Stimulated activated CD4-positive, alpha-beta T cell treated with anti-CD3 and anti-CD28 coated beads, Interleukin-15, amount 100 ng/mL, for 48 hours (primary cell): ENCODE measurements at regions not wholly inside any gene's neighbourhood (a gene's known extent, or its start where the extent isn't known, plus 50 kb on each side); places are given as distances from the start of the nearest gene placed in this dataset.

Experiments used
- DNase-seq, 2 donors: peaks; one replicate each; pipeline ENCODE4 v3.0.0-alpha.2; 2020; ENCODE audit warnings: low read depth in 2 of 2

GRCh38 chr13:104769545-104769944 is 1703.3 kb upstream of the SLC10A2 start:
- DNase-seq = no peak

GRCh38 chr13:104766319-104766718 is 1700.1 kb upstream of the SLC10A2 start:
- DNase-seq = no peak

DNA sequence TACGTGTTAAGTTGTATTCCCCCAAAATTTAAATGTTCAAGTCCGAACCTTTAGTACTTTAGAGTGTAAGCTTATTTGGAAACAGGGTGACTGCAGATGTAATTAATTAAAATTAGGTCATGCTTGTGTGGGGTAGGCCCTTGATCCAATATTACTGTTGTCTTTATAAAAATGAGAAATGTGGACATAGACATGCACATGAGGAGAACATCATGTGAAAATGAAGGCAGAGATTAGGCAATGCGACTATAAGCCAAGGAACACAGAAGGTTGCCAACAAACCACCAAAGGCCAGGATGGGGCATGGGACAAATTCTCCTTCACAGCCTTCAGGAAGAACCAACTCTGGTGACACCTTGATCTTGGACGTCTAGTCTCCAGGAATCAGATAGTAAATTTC is 1698.4 kb upstream of the SLC10A2 start:
- DNase-seq = no peak

DNA sequence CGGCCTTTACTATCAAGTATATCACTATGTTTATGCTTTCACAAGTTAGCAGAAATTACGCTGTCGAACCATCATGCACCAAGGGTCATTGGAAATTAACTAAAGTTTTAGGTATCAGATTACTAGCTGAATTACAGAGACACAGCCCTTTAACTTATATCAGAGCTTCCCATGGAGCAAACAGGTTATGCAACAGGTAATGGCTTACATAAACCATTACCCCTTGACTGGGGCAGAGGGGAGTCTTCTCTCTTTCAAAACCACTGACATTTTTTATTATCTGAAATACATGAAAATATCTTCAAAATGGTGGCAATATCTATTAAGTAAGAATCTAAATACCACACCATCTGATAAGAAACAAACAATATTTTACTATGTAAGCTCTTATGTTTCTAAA is 1692.9 kb upstream of the SLC10A2 start:
- DNase-seq = no peak

GRCh38 chr13:104757712-104758111 is 1691.5 kb upstream of the SLC10A2 start:
- DNase-seq = no peak

DNA sequence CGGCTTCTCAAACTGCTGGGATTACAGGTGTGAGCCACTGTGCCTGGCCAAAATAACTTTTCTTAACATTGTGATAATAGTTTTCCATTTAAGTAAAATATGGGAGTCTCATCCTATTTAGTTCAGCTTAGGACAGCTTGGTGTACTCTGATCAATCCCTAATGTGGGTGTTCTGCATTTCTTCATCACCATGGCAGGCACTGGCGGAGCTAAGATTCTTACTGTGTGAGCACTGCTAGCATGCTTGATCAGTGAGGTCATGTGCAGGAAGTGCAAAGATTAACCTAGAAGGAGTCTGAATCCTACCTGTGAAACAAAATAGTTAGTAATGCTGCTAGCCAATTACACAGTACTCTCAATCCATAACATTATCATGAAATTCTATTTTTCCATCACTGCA is 1684.2 kb upstream of the SLC10A2 start:
- no peak for DNase-seq

- no peak for DNase-seq
Measured at GRCh38 chr13:104740641-104741222, 1674.5 kb upstream of the SLC10A2 start.

- no peak for DNase-seq
Measured at GRCh38 chr13:104737713-104738112, 1671.5 kb upstream of the SLC10A2 start.

GRCh38 chr13:104733427-104733826 is 1667.2 kb upstream of the SLC10A2 start:
- DNase-seq = no peak

DNA sequence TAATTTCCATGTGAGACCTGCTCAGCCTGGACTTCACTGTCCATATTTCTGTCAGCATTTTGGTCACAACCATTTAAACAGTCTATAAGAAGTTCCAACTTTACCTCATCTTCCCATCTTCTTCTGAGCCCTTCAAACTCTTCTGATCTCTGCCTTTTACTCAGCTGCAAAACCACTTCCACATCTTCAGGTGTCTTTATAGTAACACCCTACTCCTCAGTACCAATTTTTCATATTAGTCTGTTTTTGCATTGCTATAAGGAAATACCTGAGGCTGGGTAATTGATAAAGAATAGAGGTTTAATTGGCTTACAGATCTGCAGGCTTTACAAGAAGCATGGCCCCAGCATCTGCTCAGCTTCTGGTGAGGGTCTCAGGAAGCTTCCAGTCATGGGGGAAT is 1648.9 kb upstream of the SLC10A2 start:
- no peak for DNase-seq

DNA sequence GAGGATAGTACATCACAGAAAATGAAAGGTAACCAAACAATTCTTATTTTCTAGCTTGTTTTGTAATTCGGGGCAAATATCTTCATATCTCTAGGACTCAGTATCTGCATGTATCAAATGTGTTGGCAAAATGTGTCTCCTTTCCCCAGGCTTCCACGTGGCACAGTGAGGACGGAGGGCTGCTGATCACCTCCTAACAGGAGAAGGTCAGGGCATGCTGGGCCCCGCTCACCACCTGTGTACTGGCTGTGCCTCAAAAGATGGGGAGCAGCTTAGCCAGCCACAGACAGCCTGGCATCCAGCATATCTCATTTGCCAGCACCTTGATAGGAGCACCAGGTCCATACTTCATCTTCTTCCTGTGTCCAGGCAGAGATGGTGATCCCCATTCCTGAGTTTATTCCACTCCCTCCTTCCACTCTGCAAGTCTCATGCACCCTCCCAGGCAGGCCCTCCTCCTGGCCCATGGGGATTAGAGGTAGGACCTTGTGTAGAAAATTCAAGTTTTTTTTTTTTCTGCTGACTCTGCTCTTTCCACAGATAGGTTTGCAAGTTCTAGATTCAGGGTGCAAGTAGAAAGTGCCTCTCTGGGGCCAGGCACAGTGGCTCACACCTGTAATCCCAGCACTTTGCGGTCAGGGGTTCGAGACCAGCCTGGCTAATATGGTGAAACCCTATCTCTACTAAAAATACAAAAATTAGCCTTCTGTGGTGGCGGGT is 1639.0 kb upstream of the SLC10A2 start:
- no peak for DNase-seq

DNA sequence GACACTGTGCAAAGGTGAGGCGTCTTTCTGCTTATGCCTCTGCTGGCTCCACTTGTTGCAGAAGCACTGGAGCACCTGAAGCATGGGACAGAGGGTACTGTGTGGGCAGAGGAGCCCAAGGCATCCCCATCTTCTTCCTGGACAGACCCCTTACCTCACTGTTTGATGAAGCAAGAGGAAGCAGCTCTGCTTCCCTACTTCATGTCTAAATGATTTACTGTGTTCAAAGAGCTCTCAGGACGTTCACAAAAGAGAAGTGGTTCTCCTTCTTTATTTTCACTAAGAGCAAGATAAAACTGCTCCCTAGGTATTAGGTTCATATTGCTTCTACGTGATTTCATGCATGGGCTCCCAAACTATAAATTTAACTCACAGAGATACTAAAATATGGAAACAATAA is 1635.4 kb upstream of the SLC10A2 start:
- no peak for DNase-seq

- DNase-seq = no peak
Measured at GRCh38 chr13:104694397-104694796, 1628.2 kb upstream of the SLC10A2 start.

DNA sequence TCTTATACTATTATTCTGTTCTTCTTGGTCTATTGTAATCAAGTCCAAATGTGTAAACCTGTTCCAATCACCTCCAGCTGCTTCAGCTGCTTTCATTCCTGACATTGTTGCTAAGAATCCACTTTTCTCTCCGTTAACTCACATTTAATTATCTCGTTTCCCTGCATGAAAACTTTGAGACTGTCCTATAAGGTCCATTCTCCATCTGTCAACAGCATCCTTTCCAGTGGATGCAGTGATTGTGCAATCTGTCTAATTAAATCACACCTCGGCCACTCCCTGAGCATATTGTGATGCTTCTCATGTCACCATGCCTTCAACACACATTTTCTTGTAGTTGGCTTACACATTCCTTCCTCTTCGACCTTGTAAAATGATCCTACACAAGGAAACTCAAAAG is 1626.9 kb upstream of the SLC10A2 start:
- no peak for DNase-seq

DNA sequence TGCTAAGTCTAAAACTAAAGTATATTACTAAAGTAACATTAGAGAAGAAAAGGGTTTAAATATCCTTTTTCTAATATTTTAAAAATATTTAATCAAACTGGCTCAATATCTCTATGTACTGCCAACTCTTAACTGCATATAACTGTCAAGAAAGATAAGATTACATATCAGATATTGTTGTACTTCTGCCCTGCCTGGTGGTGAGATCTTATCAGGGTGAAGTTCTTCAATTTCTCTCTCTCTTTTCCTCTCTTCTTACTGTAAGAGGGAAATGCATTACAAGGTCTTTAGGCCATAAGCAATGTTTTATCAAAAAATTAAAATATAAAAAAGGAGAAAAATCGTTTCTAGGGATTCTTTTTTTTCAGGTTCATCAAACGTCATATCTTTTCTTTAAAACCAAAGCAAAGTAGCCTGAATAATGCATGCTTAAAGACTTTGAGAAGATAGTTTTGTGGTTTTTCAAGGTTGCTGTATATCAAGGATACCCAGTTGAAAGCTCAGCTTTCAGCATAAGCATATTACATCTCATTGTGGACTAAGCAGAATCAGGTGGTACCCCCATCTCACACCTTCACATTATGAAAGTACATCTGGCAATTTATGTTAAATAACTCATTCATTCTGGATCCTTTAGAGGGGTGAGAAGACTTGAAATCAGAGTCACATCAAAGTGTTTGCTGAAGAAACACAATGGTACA is 1625.7 kb upstream of the SLC10A2 start:
- DNase-seq = no peak

- no peak for DNase-seq
Measured at GRCh38 chr13:104686484-104686883, 1620.3 kb upstream of the SLC10A2 start.

GRCh38 chr13:104683789-104684188 is 1617.6 kb upstream of the SLC10A2 start:
- no peak for DNase-seq

- no peak for DNase-seq
Measured at GRCh38 chr13:104678161-104678560, 1611.9 kb upstream of the SLC10A2 start.

DNA sequence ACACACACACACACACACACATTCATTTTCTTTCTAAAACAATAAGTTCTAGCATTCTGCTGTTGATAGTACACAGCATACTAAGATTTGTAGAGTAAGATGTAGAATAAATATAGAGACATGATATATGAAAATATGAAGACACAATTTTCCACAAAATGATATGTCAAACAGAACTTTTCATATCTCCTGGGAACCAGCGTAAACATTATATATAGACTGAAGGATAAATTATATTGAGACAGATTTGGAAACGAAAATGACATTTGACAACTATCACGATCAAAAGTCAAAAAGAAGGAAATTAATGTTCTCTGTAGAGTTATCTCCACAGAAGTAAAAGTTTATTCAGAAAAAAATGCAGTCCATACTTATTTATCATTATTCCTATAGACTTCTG is 1605.7 kb upstream of the SLC10A2 start:
- no peak for DNase-seq

- no peak for DNase-seq
Measured at GRCh38 chr13:104657196-104657595, 1591.0 kb upstream of the SLC10A2 start.

DNA sequence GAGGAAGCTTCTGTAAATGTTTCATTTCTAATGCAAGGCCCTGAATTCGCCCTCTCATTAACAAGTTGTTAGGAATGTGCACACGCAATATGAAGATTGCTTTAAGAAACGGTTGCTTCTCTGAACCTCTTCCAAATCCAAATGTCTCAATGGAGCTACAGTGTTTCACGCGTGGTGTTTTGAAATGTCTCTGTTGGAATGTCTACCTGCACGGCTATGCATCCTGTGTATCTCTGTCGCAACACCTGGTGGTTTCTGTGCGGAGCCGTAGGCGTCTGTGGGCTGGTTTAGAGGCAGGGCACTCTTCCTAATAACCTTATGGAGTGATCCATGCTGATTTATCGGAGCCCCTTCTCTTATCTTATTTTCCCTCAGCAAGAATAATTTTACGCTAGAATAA is 1584.2 kb upstream of the SLC10A2 start:
- DNase-seq = no peak

DNA sequence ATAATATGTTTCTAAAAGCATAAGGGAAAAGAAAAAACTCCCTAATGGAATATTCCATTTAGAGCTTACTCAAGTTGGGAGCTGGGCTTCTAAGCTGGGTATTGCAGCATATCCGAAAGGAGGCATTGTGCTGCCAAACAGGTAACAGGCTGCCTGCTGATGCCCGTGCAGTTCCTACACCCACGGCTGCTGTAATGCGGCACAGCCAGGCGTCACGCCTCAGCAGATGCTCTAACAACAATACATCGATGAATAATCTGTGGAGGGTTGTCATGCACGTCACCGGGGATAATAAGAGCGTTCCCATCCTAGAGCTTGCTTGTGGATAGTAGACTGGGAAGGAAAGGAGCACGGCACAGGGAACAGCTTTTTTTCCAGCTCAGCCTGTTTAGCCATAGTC is 1582.1 kb upstream of the SLC10A2 start:
- no peak for DNase-seq

- DNase-seq = no peak
Measured at GRCh38 chr13:104645786-104646185, 1579.6 kb upstream of the SLC10A2 start.
